MCF 10A (cell line): ENCODE measurements at regions not wholly inside any gene's neighbourhood (a gene's known extent, or its start where the extent isn't known, plus 50 kb on each side); places are given as distances from the start of the nearest gene placed in this dataset.

Experiments
- BruUV-seq: library from RNA; stranded (reverse); fragments of 400-500 nt; replicated peaks from 2 replicates; lab custom pipeline; 2021; lab: Mats Ljungman, UMichigan
- CTCF ChIA-PET: fragments of 300-600 bp; sonication (Branson Sonifier 250); formaldehyde crosslinking; extraction: SDS; loops from one replicate; lab custom pipeline; 2021; ENCODE audit warnings: antibody characterized with exemption, inconsistent platforms; lab: Yijun Ruan, JAX
- POLR2A ChIA-PET: fragments of 300-600, 350-650 bp; sonication (Branson Sonifier 250); formaldehyde crosslinking; extraction: SDS; loops from one replicate; lab custom pipeline; 2020; ENCODE audit warnings: antibody characterized with exemption, inconsistent platforms; lab: Yijun Ruan, JAX
- DNase-seq: peaks from one replicate; pipeline ENCODE4 v3.0.0-alpha.2; 2018; ENCODE audit not compliant: unreplicated experiment
- H3K27ac Mint-ChIP-seq: one replicate; pipeline ENCODE4 v1.8.0; 2022; ENCODE audit warnings: mild to moderate bottlenecking, low read depth, mixed read lengths; ENCODE audit not compliant: unreplicated experiment
- H3K27me3 Mint-ChIP-seq: one replicate; pipeline ENCODE4 v1.8.0; 2022; ENCODE audit warnings: mixed read lengths; ENCODE audit not compliant: insufficient read depth, unreplicated experiment
- H3K36me3 Mint-ChIP-seq: one replicate; pipeline ENCODE4 v1.8.0; 2022; ENCODE audit warnings: mild to moderate bottlenecking, moderate library complexity, mixed read lengths; ENCODE audit not compliant: insufficient read depth, unreplicated experiment
- H3K4me1 Mint-ChIP-seq: one replicate; pipeline ENCODE4 v1.8.0; 2022; ENCODE audit warnings: mixed read lengths; ENCODE audit not compliant: insufficient read depth, unreplicated experiment
- H3K4me3 Mint-ChIP-seq: one replicate; pipeline ENCODE4 v1.8.0; 2022; ENCODE audit warnings: mild to moderate bottlenecking, moderate library complexity, mixed read lengths; ENCODE audit not compliant: unreplicated experiment
- H3K9me3 Mint-ChIP-seq: one replicate; pipeline ENCODE4 v1.8.0; 2022; ENCODE audit warnings: mixed read lengths; ENCODE audit not compliant: unreplicated experiment
- intact Hi-C: fragments of 100-400 bp; cut with micrococcal nuclease; formaldehyde crosslinking; loops from 2 replicates; pipeline ENCODE4 v1.14.1; 2022
- TF ChIP-seq, protein P1 (sequence below): fragments of 200-600 bp; IDR thresholded peaks from one replicate; pipeline ENCODE4 v1.8.0; 2022; ENCODE audit warnings: antibody characterized with exemption, mild to moderate bottlenecking; ENCODE audit not compliant: unreplicated experiment

DNA sequence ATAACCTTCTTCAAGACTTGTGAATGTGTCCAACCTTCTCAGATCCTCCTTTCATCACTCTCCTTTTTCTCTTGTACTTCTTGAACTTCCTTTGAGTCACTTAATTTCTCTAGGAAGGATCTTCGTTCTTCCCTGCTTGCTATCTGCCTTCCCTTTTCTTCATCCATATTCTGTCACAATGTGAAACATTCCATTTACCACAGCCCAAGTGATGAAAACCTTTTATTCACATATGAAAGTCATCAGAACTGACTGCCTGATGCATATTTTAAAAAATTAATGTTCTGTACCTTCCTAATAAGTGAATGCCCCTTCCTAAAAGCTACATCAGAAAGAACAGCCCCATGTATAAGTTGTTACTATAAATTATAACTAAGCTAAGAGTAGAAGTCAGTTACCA lies 520.4 kb upstream of the LUZP2 start:
- Mint-ChIP-seq H3K27ac (no peak overlapping the region), H3K4me3 (no peak overlapping the region), H3K27me3 (no peaks in the 10 kb centered on the region), H3K9me3 (no peaks in the 10 kb centered on the region), H3K4me1 (peaks cover 6% of the 10 kb centered on the region), H3K36me3 (no peaks in the 10 kb centered on the region)
- intact Hi-C loops: no loop called here
- ChIA-PET CTCF (interaction anchor here (1.2 kb wide), 1 partner anchor 13 kb away, joined by 3 read pairs; no protein-coding TSS in a partner anchor), POLR2A (no interaction called here)
- TF ChIP-seq, protein P1, sequence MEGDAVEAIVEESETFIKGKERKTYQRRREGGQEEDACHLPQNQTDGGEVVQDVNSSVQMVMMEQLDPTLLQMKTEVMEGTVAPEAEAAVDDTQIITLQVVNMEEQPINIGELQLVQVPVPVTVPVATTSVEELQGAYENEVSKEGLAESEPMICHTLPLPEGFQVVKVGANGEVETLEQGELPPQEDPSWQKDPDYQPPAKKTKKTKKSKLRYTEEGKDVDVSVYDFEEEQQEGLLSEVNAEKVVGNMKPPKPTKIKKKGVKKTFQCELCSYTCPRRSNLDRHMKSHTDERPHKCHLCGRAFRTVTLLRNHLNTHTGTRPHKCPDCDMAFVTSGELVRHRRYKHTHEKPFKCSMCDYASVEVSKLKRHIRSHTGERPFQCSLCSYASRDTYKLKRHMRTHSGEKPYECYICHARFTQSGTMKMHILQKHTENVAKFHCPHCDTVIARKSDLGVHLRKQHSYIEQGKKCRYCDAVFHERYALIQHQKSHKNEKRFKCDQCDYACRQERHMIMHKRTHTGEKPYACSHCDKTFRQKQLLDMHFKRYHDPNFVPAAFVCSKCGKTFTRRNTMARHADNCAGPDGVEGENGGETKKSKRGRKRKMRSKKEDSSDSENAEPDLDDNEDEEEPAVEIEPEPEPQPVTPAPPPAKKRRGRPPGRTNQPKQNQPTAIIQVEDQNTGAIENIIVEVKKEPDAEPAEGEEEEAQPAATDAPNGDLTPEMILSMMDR: no peak
- no TSS peak for BruUV-seq
- DNase-seq: no peak

- no TSS peak for BruUV-seq
- H3K9me3 Mint-ChIP-seq: no peaks in the 10 kb centered on the region
- CTCF ChIA-PET: interaction anchor here (1.2 kb wide), 1 partner anchor 14 kb away, joined by 3 read pairs; no protein-coding TSS in a partner anchor
Measured at GRCh38 chr11:23976841-23977271, 520.0 kb upstream of the LUZP2 start.

GRCh38 chr11:23988381-23989006 lies 508.4 kb upstream of the LUZP2 start:
- CTCF ChIA-PET: no interaction called here
- no peak overlapping the region for H3K4me3 Mint-ChIP-seq
- no peak for DNase-seq
- POLR2A ChIA-PET: interaction anchor here (0.6 kb wide), 1 partner anchor 21 kb away, joined by 3 read pairs; no protein-coding TSS in a partner anchor
- no TSS peak for BruUV-seq
- H3K4me1 Mint-ChIP-seq: peaks cover 20% of the 10 kb centered on the region
- no peaks in the 10 kb centered on the region for H3K27me3 Mint-ChIP-seq
- no peaks in the 10 kb centered on the region for H3K36me3 Mint-ChIP-seq
- TF ChIP-seq, protein P1: no peak
- intact Hi-C loops: no loop called here
- H3K9me3 Mint-ChIP-seq: no peaks in the 10 kb centered on the region
- H3K27ac Mint-ChIP-seq: no peak overlapping the region

More at GRCh38 chr11:23976841-23977271, 520.0 kb upstream of the LUZP2 start:
- intact Hi-C loops: no loop called here
- no peak for DNase-seq
- Mint-ChIP-seq H3K4me1 (peaks cover 6% of the 10 kb centered on the region), H3K27me3 (no peaks in the 10 kb centered on the region), H3K4me3 (no peak overlapping the region), H3K36me3 (no peaks in the 10 kb centered on the region), H3K27ac (no peak overlapping the region)
- TF ChIP-seq, protein P1: no peak
- POLR2A ChIA-PET: no interaction called here

DNA sequence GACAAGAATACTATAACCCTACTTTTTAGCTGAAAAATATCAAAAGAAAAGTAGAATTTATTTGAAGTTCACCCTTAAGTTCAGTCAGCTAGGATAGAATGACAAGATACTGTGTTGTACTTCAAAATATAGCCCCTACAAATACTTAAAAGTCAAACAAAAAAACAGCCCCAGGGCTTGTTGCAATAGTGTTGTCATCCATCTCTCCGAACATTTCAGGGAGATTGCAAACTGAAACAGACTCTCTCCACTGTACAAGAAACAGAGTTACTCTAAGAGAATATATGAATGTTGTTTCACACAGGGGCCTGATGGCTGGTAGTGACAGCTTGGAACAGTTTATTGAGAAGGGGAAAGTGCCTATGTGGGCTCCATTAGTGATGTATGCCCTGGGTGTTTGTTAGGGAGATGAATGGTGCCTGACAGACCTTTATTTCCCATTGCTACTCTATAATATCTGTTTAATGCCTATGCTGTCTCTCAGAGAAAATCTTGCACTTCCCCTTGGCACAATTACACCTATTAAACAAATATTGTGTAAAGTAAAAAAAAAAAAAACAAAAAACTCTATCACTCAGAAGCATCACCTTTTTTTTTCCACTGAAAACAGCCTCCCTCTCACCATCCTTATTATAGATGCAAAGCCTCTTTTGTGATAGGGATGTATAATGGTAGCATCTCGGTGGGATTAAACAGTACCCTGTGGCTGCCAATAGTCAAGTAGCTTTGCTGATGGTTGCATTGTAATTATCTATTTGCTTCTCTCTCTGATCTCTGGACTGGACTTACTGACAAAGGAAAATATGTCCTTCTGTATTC lies 506.3 kb upstream of the LUZP2 start:
- ChIA-PET POLR2A (no interaction called here), CTCF (interaction anchor here (0.7 kb wide), 1 partner anchor 677 kb away, joined by 4 read pairs; no protein-coding TSS in a partner anchor)
- TF ChIP-seq, protein P1: no peak
- H3K9me3 Mint-ChIP-seq: no peaks in the 10 kb centered on the region
- no peaks in the 10 kb centered on the region for H3K36me3 Mint-ChIP-seq
- H3K4me3 Mint-ChIP-seq: no peak overlapping the region
- H3K27me3 Mint-ChIP-seq: no peaks in the 10 kb centered on the region
- peak; percentile 27 for DNase-seq
- intact Hi-C loops: no loop called here
- H3K27ac Mint-ChIP-seq: no peak overlapping the region
- H3K4me1 Mint-ChIP-seq: peaks cover 20% of the 10 kb centered on the region
- BruUV-seq: no TSS peak
